GM21367 (cell line): ENCODE measurements at regions not wholly inside any gene's neighbourhood (a gene's known extent, or its start where the extent isn't known, plus 50 kb on each side); places are given as distances from the start of the nearest gene placed in this dataset.

Experiments
- ATAC-seq: cut with Tn5 transposase; IDR thresholded peaks from one replicate; pipeline ENCODE4 v1.9.1; 2021; ENCODE audit not compliant: unreplicated experiment

DNA sequence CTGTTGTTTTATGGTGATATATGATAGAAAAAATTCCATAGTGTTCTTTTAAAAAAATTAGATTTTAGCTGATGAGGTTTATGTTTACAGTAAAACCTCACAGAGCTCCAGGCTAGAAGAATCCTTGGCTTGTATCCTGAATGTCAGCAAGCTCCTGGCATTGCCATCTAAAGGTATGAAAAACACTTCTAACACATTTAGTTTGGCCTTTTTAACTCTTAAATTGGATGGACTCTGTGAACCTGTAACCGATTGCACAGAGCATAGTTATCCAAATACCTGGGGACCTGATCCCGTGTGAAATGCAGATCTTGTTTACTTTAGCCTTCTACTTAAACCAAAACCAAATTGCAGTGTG, 241.1 kb upstream of the DCN start:
- ATAC-seq: no peak

DNA sequence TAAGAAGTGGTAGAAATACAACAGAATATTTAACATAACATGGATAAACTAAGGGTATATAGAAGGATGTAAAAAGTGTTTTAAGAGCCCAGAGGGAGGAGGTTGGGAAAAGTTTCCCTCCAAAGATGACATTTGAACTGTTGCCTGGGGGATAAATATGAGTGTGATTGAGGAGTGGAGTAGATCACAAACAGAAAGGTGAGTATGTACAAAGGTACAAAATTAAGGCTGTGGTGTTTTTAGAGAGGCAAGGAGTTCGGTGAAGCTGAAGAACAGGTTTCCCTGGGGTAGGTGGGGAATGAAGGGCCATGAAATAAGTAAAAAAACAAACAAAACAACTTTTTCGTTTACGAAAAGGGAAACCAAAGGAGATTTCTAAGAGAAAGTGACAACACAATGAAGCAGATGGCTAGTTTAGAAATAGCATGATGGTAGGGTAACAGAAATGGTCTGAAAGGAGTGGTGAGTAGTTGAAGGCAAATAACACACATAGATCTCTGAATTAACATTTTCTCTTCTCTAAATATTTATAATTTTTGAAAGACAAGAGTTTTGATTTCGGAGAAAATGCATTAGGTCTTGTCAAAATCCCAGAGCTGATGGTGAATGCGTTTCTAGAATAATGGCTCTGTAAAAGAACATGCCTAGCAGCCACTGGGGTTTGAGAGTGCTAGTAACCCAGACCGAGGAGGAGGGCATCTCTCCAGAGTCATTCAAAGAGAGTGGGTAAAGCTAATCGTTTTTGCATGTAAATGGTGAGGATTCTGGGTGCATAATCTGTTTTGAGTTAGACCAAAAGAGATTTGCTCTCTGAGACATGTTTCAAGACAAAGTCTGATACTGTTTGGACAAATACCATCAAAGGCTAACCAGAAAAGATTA, 240.4 kb upstream of the DCN start:
- no peak for ATAC-seq

DNA sequence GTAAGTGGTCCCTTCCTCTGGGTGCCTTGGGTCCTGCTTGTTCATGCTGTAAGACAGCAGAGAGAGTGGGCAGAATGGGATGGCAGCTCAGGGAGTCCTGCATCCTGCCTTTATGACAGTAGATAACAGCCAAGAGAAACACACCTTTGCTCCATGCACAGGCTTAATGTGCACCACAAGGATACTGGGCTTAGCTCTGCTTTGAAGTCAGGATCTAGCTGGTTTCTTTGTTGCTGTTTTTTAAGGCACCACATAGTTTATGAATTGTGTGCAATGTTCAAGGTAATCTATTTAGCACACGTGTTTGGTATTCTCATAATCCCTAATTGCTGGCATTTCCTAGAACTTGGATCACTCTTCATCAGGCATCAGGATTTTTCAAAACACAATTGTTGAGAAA, 239.5 kb upstream of the DCN start:
- ATAC-seq: no peak

DNA sequence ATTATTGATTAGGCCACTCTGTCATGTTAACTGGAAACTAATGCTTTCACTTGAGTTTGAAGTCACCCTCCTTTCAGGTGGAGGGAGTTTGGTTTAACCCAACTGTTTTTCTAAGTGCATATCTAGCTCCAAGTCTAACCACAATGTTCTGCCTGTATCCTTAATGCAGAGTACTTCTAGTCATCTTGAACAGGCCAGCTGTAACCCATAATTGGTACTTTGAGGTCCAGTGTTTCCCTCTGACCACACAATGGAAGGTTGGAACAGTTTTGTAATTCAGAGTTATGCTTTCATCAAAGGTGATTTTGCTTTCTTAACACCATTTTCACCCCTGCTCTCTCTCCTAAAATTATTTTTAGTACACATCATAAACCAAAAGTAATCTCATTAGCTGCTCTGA, 237.2 kb upstream of the DCN start:
- no peak for ATAC-seq

DNA sequence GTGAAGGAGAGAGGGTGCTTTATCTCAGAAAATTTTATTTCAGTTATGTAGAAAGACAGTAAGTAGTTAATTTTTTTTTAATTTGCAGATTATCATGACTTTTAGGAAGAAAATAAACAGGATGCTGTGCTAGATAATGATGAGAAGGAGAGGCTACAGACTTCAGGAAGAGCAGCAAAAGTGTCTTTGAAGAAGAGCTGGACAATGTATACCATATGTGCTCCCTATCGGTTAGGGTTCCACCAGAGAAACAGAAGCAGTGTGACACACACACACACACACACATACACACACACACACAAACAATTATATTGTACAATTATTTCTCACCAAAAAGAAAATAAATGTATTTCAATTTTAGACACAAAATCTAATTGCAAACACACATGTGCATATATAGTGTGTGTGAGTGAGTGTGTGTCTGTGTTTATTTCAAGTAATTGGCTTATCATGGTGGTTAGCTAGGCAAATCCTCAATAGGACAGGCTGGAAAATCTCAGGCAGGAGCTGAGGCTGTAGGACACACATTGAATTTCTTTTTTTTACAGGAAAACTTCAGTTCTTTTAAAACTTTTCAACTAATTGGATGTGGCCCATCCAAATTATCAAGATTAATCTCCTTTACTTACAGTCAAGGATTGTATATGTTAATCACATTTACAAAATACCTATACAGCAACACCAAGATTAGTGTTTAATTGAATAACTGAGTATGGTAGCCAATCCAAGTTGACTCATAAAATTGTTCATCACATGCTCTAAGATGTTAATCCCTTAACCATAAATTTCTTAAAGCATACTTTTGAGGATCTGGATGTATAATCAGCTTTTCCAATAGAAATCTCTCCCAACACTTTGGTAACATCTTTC, 235.8 kb upstream of the DCN start:
- no peak for ATAC-seq

DNA sequence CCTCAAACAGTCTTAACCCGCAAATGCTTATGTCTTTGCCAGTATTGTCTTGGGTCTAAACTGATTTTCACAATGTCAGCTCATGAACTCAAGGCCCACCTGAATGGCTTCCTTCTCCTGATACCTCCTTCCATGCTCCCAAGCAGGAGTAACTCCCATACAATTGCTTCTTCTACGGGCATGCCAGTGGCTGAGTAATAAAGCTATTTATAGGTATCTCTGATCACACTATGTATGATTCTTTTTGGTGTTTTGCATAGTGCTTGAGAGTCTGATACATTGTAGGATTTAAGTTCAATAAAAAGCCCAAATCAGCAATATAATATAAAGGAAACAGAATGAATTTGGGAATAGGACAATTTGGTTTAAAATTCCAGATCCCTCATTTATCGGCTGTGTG, 235.0 kb upstream of the DCN start:
- ATAC-seq: no peak

DNA sequence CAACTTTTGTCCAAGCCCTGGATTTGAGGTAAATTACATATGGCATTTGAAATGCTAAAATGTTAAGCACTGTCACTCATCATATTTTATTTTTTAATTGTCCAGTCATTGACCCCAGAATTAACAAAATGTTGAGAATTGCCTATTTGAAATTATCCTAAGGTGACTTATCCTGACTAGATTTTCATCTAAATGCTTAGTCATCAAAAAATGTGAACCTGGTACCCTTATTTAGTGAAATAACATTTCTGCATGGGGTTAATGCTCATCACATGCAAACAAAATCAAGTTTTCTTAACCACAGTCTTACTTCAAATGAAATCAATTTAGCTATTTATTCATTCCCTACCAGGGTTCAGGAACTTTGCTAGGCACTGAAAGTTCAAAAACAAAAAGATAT, 232.0 kb upstream of the DCN start:
- no peak for ATAC-seq

DNA sequence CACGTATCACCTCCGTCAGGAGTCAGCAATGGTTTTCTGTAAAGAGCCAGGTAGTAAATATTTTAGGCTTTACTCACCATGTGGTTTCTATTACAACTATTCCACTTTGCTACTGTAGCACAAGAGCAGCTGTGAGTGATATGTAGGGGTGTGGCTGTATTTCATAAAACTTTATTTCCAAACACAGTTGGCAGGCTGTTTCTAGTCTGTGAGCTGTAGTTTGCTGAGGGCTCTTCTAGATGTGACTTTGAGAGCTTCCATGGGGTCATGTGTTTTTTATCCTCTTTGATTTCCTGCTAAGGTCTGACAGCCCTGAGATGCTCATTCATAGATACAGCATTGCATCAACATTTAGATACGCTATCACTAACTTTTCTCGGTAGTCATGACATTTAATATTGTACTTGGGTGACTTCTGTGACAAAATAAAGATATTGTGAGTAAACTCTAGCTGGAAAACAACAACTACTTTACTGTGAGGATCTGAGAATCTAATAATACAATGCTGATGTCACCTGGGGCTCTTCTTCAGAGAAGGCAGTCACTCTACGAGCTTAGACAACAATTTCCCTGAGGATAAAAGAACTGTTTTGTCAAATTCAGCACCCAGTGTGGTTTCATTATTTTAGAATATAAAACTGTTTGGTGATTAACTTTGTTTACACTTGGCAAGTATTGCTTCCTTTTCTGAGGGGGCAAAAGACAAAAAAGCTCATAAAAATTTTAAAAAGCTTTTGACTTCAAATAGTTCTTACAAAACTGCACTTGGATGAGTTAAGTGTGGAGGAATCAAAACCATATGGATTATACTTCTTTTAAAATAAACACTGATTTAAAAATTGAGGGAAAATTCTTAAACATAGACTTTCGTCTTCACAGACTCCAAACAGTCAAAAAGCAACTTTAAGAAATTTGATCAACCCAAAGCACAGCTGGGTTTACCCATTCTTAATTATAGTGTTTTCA, 231.2 kb upstream of the DCN start:
- no peak for ATAC-seq

DNA sequence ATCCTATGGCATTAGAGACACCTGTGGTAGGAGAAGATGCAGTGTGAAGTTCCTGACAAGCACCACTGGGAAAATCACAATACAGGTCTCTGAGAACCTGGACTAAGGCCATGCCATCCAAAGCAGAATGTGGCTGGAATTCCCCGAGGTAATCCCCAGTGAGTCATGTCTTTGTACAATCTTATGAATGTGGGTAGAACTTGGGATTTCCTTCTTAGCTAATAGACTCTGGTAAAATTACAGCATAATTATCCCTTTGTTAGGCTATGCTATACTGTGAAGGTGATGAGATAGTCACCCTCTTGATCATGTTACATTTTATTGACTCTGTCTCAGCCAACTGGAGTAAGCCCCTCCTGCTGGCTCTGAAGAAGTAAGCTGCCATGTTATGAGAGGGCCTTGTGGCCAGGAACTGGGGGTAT, 224.3 kb upstream of the DCN start:
- ATAC-seq: no peak

DNA sequence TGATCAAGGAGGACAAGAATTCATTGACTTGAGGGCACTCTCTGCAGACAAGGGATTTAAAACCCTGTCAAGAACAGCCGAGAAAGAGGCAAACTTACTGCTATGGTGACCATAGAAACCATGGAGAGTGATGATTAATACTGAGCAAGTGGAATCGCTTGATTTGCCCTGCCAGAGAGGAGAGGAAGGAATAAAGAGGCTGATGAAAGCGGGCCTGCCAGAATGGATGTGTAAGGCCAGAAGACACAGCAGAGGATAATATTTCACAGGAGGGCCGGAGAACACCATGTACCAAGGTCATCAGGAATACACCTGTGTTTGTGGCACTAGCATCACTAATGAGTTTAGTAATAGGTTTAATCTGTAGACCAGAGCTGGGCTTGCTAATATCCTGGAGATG, 221.8 kb upstream of the DCN start:
- no peak for ATAC-seq

DNA sequence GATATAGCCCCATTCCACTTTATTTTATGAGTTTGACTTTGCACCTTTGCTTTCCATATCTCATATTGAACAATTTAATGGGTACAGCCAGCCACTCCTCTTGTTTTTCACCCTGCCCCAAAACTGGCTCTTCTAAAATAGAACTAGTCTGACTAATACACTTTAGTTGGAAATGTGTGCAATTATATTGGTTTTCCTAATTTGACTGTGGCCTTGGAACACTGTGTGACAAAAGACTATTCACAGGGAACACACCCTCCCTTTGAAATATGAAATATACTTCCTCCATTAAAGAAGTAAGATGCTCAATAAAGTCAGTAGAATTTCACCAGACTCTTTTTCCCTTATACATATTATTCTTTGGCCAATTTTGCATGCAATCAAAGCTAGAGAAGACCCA, 218.6 kb upstream of the DCN start:
- ATAC-seq: no peak

DNA sequence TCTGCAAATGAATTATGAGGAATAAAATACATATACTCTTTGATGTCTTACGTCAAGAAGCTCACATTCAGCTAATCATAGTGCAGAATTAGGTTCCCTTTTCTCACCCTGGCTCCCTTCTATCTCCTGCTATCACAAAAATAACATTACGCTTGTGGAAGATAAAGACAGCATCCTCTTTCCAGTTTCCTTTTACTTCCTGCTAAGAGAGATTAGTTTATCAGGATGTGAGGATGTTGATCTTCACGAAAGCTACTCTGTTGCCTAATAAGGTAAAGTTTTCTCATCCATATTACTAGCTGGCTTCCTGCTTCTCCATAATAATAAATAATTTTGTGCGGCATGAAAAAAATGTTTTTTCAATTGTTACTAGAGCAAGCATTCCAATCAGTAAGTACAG, 217.7 kb upstream of the DCN start:
- ATAC-seq: no peak

DNA sequence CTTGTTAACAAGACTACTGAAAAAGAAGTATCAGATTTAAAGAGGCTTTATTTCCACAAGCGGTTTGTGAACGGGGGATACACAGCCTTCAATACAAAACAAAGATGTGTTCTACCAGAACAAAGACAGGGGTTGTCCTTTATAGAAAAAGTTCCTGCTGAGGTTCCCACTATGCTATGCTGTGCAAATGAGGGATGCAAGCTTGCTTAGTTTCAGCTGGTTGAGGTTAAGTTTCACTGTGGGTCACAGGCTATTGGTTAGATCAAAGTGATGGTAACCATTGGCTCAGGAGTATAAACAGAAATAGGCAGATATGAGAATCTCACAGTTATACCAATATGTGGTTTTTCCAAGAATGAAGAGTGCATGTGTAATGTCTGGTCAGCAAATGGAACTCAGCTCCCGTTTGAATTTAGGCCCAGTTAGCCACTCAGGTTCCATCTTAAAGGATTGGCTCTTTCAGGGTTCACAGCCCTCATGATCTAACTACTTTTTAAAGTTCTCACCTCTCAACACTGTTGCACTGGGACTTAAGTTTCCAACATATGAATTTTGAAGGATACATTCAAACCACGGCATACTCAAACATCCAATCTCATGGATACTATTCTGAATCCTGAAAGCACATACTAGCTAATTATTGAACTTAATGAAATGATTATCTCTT, 215.4 kb upstream of the DCN start:
- ATAC-seq: no peak

DNA sequence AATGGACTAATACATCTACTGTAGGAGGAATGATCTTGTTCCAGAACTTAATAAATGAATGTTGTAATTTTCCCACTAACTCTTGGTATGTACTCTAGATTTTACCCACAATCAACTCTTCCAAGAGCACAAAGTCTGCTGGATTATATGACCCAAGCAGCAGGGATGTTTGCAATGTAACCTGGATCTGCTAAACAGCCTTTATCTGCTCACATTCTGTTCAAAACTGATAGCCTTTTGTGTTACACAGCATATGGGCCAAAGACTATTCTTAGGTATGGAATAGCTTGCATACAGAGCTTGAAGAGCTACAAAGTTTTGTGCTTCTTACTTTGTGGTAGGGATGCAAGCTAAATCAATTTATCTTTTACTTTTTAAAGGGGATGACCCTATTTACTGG, 213.7 kb upstream of the DCN start:
- ATAC-seq: no peak

DNA sequence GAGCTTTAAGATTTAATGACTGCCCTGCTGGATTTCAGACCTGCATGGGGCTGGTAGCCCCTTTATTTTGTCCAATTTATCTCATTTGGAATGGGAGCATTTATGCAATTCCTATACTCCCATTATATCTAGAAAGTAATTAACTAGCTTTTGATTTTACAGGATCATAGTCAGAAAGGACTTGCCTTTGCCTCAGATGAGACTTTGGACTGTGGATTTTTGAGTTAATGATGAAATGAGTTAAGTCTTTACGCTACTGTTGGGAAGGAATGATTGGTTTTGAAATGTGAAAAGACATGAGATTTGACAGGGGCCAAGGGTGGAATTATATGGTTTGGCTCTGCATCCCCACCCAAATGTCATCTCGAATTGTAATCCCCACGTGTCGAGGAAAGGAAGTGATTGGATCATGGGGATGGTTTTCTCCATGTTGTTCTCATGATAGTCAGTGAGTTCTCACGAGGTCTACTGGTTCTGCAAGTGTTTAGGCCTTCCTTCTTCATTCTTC, 213.1 kb upstream of the DCN start:
- no peak for ATAC-seq

DNA sequence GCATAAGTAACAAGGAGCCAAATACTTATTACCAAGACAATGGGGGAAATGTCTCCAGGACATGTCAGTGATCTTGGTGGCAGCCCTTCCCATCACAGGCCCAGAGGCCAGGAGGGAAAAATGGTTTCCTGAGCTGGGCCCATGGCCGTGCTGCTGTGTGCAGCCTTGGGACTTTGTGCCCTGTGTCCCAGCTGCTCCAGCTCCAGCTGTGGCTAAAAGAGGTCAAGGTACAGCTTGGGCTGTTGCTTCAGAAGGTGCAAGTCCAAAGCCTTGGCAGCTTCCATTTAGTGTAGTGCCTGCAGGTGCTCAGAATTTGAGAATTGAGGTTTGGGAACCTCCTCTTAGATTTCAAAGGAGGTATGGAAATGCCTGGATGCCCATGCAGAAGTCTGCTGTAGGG, 212.3 kb upstream of the DCN start:
- ATAC-seq: no peak

DNA sequence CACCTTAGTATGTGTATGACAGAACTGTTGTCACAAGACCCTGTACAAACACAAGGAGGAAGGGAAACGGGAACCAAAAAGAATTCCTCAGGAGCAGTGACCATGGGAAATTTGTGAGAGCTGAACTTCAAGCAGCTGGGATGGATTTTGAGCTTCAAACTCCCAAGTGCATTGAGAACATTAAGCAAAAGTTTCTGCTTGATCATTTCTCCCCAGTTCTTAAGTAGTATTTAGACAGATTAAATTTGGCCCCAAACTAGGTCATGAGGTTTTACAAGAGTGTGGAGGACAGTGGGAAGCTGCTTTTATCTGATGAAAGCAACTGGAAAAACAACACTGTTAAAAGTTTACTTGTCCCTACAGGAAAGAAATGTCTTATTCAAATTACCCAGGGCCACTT, 206.0 kb upstream of the DCN start:
- no peak for ATAC-seq

DNA sequence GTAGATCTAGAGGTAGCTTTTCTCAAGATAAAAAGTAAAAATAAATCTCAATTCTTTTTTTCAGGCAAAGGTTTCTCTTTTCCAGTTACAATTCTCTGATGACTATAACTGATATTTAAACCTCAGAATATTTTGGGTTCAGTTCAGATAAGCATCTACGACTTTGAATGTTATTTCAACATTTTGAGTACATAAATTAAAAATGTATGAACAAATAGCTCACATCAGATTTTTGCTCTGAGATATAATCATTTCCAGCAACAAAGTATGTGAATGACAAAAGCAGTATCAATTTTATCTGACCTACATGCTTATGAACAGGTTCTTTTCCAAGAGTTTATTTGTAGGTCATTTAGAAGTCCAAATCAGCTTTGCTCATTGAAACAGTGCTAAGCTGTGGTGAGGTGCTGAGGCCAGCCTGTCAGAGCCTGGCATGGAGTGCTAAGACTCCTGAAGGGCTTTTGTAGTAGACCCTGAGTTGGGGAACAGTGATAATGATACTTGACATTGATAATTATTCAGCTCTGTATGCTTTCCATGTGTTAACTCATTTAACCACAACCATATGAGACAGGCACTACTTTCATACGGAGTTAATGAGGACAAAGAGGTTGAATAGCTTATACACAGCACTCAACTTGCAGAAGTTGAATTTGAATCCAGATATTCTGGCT, 205.0 kb upstream of the DCN start:
- ATAC-seq: no peak

DNA sequence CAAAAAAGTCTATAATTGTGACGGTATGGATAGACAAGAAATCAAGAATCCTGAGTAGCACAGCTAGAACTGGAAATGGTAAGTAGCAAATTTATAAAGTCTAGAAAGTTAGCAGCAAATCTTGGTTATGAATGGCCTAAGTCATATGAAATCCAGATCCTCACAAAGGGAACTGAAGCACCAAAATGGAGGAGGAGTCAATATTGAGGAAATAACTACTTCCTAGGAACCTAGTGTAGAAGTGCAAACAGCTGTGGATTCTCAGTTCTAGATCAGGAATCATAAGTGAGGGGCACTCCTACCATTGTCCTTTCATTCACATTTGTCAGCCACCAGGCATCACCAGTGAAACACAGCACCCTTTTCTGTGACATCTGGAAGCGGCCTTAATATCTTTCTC, 202.2 kb upstream of the DCN start:
- no peak for ATAC-seq

DNA sequence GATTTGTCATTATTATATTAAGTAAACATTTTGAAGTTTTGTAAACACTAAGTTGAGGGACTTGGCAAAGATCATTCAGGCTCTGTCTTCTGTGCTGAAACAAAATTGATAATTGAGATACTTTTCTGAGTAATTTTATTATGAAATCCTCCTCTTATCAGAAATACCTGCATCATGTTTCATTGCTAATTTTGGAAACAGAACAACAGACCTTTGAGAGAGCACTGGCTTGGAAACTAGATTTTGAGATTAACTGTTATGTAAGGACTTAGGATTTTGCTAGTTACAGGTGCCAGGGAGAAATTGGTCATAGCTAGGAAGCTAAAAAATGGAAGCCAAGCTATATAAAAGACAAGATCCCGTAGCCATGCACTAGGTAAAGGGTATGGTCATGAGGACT, 201.7 kb upstream of the DCN start:
- ATAC-seq: no peak
